Panc1 (cell line): ENCODE measurements at regions not wholly inside any gene's neighbourhood (a gene's known extent, or its start where the extent isn't known, plus 50 kb on each side); places are given as distances from the start of the nearest gene placed in this dataset.
"Not testable (repeated sequence)": the region's sequence is repeated elsewhere in the genome, so short reads cannot be mapped to it uniquely, and the experiment has no call there.

Source experiments
- ATAC-seq: fragments of 200-7000 bp; cut with Tn5 transposase; 2 replicates; pipeline ENCODE4 v1.9.1; 2020; ENCODE audit warnings: mild to moderate bottlenecking, moderate library complexity
- BruUV-seq: library from RNA; stranded (reverse); fragments of 400-500 nt; replicated peaks from 2 replicates; lab custom pipeline; 2021; lab: Mats Ljungman, UMichigan
- CTCF ChIA-PET: fragments of 300-600 bp; sonication (Branson Sonifier 250); formaldehyde crosslinking; loops from one replicate; lab custom pipeline; 2022; ENCODE audit warnings: antibody characterized with exemption; lab: Charles Lee
- POLR2A ChIA-PET: fragments of 300-600 bp; sonication (Branson Sonifier 250); formaldehyde crosslinking; loops from one replicate; lab custom pipeline; 2022; ENCODE audit warnings: antibody characterized with exemption; lab: Charles Lee
- DNase-seq: peaks from one replicate; pipeline ENCODE4 v3.0.0-alpha.2; 2010; ENCODE audit warnings: low read depth, low spot score
- H3K27ac ChIP-seq: 2 replicates; pipeline ENCODE4 v1.5.1; 2011; ENCODE audit warnings: mild to moderate bottlenecking, low read length, inconsistent platforms
- H3K27me3 ChIP-seq: fragments of 200-500 bp; sonication (Bioruptor generic); 2 replicates; pipeline ENCODE4 v1.6.0; 2014; ENCODE audit warnings: low read length, inconsistent platforms; ENCODE audit not compliant: control insufficient read depth, insufficient read depth
- H3K36me3 ChIP-seq: fragments of 200-500 bp; sonication (Bioruptor generic); 2 replicates; pipeline ENCODE4 v1.5.1; 2014; ENCODE audit warnings: inconsistent platforms, mild to moderate bottlenecking, low read length, moderate library complexity; ENCODE audit not compliant: control insufficient read depth, insufficient read depth
- H3K4me1 ChIP-seq: 2 replicates; pipeline ENCODE4 v1.5.1; 2011; ENCODE audit warnings: inconsistent platforms, mild to moderate bottlenecking, low read length, moderate library complexity; ENCODE audit not compliant: control insufficient read depth, insufficient read depth
- H3K4me3 ChIP-seq, 2 experiments: 2 replicates each; pipeline ENCODE4 v1.5.1; 2011 to 2012; ENCODE audit warnings: low read depth in 2 of 2, low read length in 2 of 2, mild to moderate bottlenecking in 2 of 2, inconsistent platforms in 1 of 2, moderate library complexity in 1 of 2
- H3K9me3 ChIP-seq: fragments of 200-500 bp; sonication (Bioruptor generic); 2 replicates; pipeline ENCODE4 v1.5.1; 2014; ENCODE audit warnings: low read depth, mild to moderate bottlenecking, inconsistent platforms, low read length, moderate library complexity; ENCODE audit not compliant: control insufficient read depth, insufficient read depth
- CTCF ChIP-seq: fragments of 450-650 bp; IDR thresholded peaks from 2 replicates; pipeline ENCODE4 v1.5.1; 2017; ENCODE audit warnings: mild to moderate bottlenecking
- POLR2AphosphoS5 ChIP-seq: IDR thresholded peaks from 2 replicates; pipeline ENCODE4 v1.6.1; 2012; ENCODE audit warnings: mild to moderate bottlenecking, low read depth, low read length, moderate library complexity
- REST ChIP-seq, 2 experiments: IDR thresholded peaks; 2 replicates each; pipeline ENCODE4 v1.6.1; 2011 to 2012; ENCODE audit warnings: low read depth in 2 of 2, control low read depth in 1 of 2, low read length in 1 of 2, mild to moderate bottlenecking in 1 of 2, moderate library complexity in 1 of 2; ENCODE audit not compliant: insufficient read depth in 1 of 2
- SIN3A ChIP-seq: IDR thresholded peaks from 2 replicates; pipeline ENCODE4 v1.6.1; 2012; ENCODE audit warnings: low read depth, mild to moderate bottlenecking, low read length, moderate library complexity, borderline replicate concordance; ENCODE audit not compliant: insufficient read depth
- TCF7L2 ChIP-seq: IDR thresholded peaks from 2 replicates; pipeline ENCODE4 v1.6.1; 2011; ENCODE audit warnings: mild to moderate bottlenecking, low read depth, low read length, inconsistent platforms
- in situ Hi-C: cut with HindIII; loops from 2 replicates; pipeline ENCODE4 v1.10.0; 2016; ENCODE audit warnings: low sequenced_read_pairs, low pct_unique_long_range_greater_than_20kb
- intact Hi-C: fragments of 100-400 bp; cut with micrococcal nuclease; formaldehyde crosslinking; loops from one replicate; pipeline ENCODE4 v1.10.0; 2022; ENCODE audit not compliant: unreplicated experiment

- Histone ChIP-seq H3K4me3 (no peak overlapping the region), H3K27ac (no peak overlapping the region), H3K4me1 (no peaks in the 10 kb centered on the region), H3K36me3 (no peaks in the 10 kb centered on the region), H3K27me3 (no peaks in the 10 kb centered on the region), H3K9me3 (no peaks in the 10 kb centered on the region)
- CTCF ChIA-PET: interaction anchor here (0.6 to 0.7 kb wide), 2 partner anchors 19 to 309 kb away, joined by 3 to 7 read pairs; no protein-coding TSS in a partner anchor
- BruUV-seq: no TSS peak
- POLR2A ChIA-PET: no interaction called here
- intact Hi-C loops (no loop called here), in situ Hi-C loops (no loop called here)
- no peak for ATAC-seq
- DNase-seq: no peak
- TF ChIP-seq POLR2AphosphoS5: no peak
- no peak for TF ChIP-seq REST (IDR thresholded peaks at IDR 0.05; ENCODE audit: insufficient read depth in 1 of 2, low read depth in 2 of 2, low read length in 1 of 2)
- TF ChIP-seq TCF7L2: no peak
- TF ChIP-seq CTCF: no peak
- no peak for TF ChIP-seq SIN3A
Observed at GRCh38 chr2:53209679-53210458, 557.7 kb upstream of the CHAC2 start.

- Histone ChIP-seq H3K27ac (no peak overlapping the region), H3K27me3 (no peaks in the 10 kb centered on the region), H3K9me3 (no peaks in the 10 kb centered on the region), H3K4me3 (no peak overlapping the region), H3K36me3 (no peaks in the 10 kb centered on the region), H3K4me1 (no peaks in the 10 kb centered on the region)
- ATAC-seq: no peak
- ChIA-PET POLR2A (no interaction called here), CTCF (no interaction called here)
- no peak for DNase-seq
- intact Hi-C loops (no loop called here), in situ Hi-C loops (no loop called here)
- no peak for TF ChIP-seq POLR2AphosphoS5
- TF ChIP-seq CTCF: no peak
- TF ChIP-seq SIN3A: no peak
- no peak for TF ChIP-seq REST (IDR thresholded peaks at IDR 0.05; ENCODE audit: insufficient read depth in 1 of 2, low read depth in 2 of 2, low read length in 1 of 2)
- no peak for TF ChIP-seq TCF7L2
- BruUV-seq: no TSS peak
Observed at GRCh38 chr2:53208815-53209214, 558.8 kb upstream of the CHAC2 start.

- CTCF ChIA-PET, in situ Hi-C loops, BruUV-seq, intact Hi-C loops, H3K9me3 ChIP-seq, ATAC-seq, H3K36me3 ChIP-seq, H3K4me3 ChIP-seq, H3K27me3 ChIP-seq, H3K4me1 ChIP-seq, H3K27ac ChIP-seq, DNase-seq: not testable (repeated sequence)
- POLR2A ChIA-PET: interaction anchor here (0.7 kb wide), 1 partner anchor 50 kb away, joined by 3 read pairs; no protein-coding TSS in a partner anchor
Observed at GRCh38 chr2:53206226-53206625, 561.4 kb upstream of the CHAC2 start.
